HPDE6-E6E7 (cell line): ENCODE measurements at regions not wholly inside any gene's neighbourhood (a gene's known extent, or its start where the extent isn't known, plus 50 kb on each side); places are given as distances from the start of the nearest gene placed in this dataset.
"Not testable (repeated sequence)": the region's sequence is repeated elsewhere in the genome, so short reads cannot be mapped to it uniquely, and the experiment has no call there.

ENCODE experiments used
- DNase-seq: peaks from one replicate; pipeline ENCODE4 v3.0.0; 2011; ENCODE audit warnings: missing footprints; ENCODE audit errors: extremely low spot score

DNA sequence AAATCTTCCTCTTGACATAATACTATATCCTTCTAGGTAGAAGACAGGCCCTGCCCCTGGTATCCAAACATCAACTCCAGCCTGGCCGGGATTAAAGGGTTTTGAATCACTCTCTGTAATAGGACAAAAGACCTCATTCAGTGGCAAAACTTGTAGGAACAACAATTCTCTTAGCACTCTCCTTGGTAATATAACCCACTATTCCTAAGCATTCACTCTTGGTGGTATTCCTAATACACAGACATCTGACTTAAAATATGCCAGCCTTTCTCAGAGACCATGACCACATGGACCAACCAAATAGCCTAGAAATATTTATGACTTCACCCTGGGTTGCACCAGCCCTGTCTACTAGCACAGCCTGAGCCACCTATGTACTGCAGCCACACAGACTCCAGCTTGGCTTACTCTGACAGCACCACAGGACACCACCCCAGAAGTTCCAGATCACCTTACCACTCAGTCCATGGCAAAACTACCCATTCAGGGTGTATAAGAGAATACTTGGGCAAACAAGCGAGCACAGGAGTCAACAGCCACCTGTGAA, 244.9 kb upstream of the NEBL start:
- DNase-seq = no peak

GRCh38 chr10:21138769-21139340, 241.7 kb upstream of the NEBL start:
- DNase-seq = no peak

DNA sequence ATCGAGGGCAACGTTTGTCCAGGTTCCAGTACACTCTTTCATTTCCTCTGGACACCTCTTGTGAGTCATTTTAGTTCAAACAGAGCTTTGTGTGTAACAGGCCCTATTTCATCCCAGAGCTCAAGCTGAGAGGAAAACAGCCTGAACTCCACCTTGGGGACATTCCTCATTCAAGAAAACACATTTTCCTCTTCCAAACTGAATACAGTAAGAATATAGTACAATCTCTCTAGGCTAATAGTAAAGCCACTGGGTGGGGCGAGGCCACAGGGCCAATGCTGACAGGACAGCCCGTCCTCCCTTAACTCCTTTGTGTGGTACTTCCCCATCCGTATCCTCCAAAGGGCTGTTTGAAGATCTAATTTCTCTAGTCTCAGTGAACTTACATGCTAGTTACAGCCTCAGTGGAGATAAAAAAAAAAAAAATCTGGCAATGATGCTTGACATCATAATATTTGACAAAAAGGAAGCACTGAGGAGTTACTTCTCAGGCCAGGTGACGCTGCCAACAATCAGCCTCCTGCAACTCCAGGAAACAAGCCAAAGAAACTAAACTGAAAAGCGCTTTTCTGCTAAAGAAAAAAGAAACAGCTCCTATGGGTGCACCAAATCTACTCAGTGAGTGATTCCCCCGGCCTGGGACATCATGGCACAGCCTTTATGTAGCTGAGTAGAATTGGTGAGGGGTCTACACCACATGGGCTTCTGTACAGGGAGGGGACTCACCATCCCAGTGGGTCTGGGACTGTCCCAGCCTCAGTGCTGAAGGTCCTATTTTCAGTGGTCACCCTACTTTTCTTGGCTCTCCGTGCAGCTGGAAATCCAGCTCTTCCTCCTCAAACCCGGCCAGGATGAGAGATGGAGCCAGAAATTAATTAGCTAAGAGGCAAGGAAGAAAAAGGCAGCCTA, 238.2 kb upstream of the NEBL start:
- DNase-seq = peak; percentile 12

DNA sequence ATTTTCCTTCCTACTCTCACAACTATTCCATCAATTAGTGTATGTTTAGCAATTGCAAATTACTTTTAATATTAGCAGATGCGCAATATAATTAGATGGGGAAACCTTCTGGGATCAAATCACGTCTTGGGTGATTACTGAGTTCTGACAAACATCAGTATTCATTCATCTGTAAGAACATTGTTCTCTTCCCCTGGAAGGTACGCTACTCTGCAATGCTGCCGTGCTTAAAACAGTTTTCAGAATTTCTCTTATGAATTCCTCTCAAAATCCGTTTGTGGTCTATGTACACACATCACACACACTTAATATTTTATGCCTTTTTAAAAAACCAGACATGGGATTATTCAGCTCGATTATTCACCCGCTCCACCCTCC, 237.5 kb upstream of the NEBL start:
- no peak for DNase-seq

GRCh38 chr10:21130683-21131442, 233.8 kb upstream of the NEBL start:
- no peak for DNase-seq

- no peak for DNase-seq
Observed at GRCh38 chr10:21130108-21130507, 233.0 kb upstream of the NEBL start.

DNA sequence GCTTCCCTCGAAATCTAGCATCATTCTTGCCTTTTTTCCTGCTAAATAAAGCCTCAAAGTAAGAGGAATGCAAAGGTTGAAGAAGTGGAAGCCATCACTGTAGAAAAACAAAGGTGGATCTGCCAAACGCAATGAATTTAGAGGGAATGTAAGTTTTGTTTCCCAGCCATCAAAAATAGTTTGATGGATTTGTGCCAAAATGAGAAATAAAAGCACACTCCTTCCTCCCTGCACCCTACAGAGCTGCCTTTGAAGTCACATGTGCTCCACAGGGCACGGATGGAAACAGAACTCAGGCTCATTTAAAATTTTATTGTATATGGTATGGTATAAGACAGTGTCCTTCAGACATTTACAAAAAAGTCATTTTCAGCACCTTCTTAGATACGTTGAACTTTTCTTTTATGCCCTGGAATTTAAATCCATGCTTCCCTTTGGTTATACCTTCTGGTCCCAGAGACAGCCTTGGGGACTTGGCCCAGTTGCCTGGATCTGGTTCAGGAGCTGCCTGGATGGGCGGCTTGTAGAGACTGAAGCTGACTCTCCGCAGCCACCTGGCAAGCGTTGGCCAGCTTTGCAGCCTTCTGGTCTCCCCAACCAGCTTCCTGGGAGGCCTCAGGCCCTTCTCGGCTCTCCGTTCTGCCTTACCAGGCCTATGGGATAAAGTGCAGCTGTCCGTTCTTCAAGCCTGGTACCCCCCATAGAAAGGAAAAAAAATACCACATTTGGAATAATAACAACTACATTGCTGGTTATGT, 228.5 kb upstream of the NEBL start:
- DNase-seq = no peak

GRCh38 chr10:21122907-21123306, 225.8 kb upstream of the NEBL start:
- DNase-seq = no peak

GRCh38 chr10:21121822-21122221, 224.7 kb upstream of the NEBL start:
- DNase-seq = not testable (repeated sequence)

DNA sequence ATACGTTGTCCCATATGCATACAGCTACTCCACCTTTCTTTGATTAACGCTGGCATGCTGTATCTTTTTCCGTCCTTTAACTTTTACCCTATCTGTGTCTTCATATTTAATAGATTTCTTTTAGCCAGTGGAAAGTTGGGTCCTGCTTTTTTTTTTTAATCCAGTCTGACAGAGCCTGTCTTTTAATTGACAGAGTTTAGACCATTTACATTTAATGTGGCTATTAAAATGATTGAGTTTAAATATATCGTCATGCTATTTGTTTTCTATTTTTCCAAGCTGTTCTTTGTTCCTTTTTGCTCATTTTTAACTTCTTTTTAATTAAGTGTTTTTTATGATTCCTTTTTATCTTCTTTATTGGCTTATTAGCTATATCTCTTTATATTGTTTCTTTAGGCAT, 217.6 kb upstream of the NEBL start:
- DNase-seq = no peak

DNA sequence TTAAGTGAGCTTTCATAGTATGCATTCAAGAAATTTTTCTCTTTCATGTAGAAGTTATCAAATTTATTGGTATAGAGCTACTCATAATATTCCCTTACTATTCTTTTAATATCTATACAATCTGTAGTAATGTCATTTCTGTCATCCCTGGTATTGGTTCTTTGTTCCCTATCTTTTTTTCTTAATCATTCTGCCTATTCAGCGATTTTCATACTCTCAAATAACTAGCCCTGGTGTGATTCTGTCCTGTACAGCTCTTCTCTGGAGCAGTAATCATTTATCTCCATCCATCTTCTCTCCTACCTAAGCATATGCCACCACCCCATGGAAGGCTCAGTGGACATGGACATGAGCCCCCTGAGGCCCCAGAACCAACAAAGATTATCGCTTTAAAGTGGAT, 213.2 kb upstream of the NEBL start:
- no peak for DNase-seq

DNA sequence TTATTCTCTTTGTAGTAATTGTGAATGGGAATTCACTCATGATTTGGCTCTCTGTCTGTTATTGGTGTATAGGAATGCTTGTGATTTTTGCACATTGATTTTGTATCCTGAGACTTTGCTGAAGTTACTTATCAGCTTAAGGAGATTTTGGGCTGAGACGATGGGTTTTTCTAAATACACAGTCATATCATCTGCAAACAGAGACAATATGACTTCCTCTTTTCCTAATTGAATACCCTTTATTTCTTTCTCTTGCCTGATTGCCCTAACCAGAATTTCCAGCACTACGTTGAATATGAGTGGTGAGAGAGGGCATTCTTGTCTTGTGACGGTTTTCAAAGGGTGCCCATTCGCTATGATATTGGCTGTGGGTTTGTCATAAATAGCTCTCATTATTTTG, 209.8 kb upstream of the NEBL start:
- not testable (repeated sequence) for DNase-seq

DNA sequence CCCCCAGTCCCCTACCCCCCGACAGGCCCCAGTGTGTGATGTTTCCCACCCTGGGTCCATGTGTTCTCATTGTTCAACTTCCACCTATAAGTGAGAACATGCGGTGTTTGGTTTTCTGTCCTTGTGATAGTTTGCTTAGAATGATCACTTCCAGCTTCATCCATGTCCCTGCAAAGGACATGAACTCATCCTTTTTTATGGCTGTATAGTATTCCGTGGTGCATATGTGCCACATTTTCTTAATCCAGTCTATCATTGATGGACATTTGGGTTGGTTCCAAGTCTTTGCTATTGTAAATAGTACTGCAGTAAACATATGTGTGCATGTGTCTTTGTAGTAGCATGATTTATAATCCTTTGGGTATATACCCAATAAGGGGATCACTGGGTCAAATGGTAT, 208.2 kb upstream of the NEBL start:
- not testable (repeated sequence) for DNase-seq

- DNase-seq = no peak
Observed at GRCh38 chr10:21100871-21101514, 203.9 kb upstream of the NEBL start.

GRCh38 chr10:21100190-21100589, 203.1 kb upstream of the NEBL start:
- no peak for DNase-seq

GRCh38 chr10:21099291-21100062, 202.4 kb upstream of the NEBL start:
- DNase-seq = no peak

DNA sequence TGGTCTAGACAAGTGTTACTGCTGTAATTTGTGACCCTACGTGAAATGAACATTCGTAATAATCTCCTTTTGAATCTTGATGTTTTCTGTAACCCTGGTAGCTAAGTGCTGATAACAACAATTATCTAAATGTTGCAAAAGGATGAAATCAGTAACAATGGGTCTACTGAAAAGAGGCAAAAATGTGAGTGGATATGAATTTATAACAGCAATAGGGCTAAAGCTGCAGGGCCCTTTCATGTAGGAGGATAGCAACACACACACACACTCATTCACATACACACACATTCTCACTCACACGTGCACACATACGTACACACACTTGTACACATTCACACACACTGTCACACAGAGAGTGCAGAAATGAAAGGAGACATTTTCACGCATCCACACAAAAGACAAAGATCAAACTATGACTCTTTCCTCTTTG, 200.8 kb upstream of the NEBL start:
- no peak for DNase-seq

GRCh38 chr10:21095494-21096055, 198.5 kb upstream of the NEBL start:
- no peak for DNase-seq

- DNase-seq = no peak
Observed at GRCh38 chr10:21095073-21095472, 198.0 kb upstream of the NEBL start.
